Ascending aorta (tissue), 2 donors: ENCODE measurements at regions not wholly inside any gene's neighbourhood (a gene's known extent, or its start where the extent isn't known, plus 50 kb on each side); places are given as distances from the start of the nearest gene placed in this dataset.
"Not testable (repeated sequence)": the region's sequence is repeated elsewhere in the genome, so short reads cannot be mapped to it uniquely, and the experiment has no call there.

ENCODE experiments used
- DNase-seq, 2 donors: peaks; one replicate each; pipeline ENCODE4 v3.0.0-alpha.2; 2019; ENCODE audit warnings: low spot score in 2 of 2
- H3K27ac ChIP-seq, 2 donors: fragments of 200-600 bp; sonication (generic); one replicate each; pipeline ENCODE4 v1.5.1; 2016 to 2017; ENCODE audit warnings: mild to moderate bottlenecking in 1 of 2
- H3K27me3 ChIP-seq: fragments of 200-600 bp; sonication (generic); one replicate; pipeline ENCODE4 v1.5.1; 2017
- H3K36me3 ChIP-seq, 2 donors: fragments of 200-600 bp; sonication (generic); one replicate each; pipeline ENCODE4 v1.5.1; 2016
- H3K4me1 ChIP-seq, 2 donors: fragments of 200-600 bp; sonication (generic); one replicate each; pipeline ENCODE4 v1.5.1; 2016 to 2017; ENCODE audit warnings: mild to moderate bottlenecking in 1 of 2
- H3K4me3 ChIP-seq, 2 donors: fragments of 200-600 bp; sonication (generic); one replicate each; pipeline ENCODE4 v1.5.1; 2016 to 2017; ENCODE audit warnings: mild to moderate bottlenecking in 1 of 2
- H3K9me3 ChIP-seq, 2 donors: fragments of 200-600 bp; sonication (generic); one replicate each; pipeline ENCODE4 v1.5.1; 2016
- intact Hi-C: fragments of 100-400 bp; cut with DNase I; formaldehyde crosslinking; loops from one replicate; pipeline ENCODE4 v1.15.1; 2023
- TF ChIP-seq, protein P1 (sequence below), 3 experiments: fragments of 200-600 bp in 2 of 3; fragments of 450-650 bp in 1 of 3; sonication (generic) in 2 of 3; IDR thresholded peaks; one replicate each; pipeline ENCODE4 v1.5.1; 2016 to 2019; ENCODE audit warnings: antibody characterized with exemption in 3 of 3, mild to moderate bottlenecking in 1 of 3, moderate library complexity in 1 of 3

DNA sequence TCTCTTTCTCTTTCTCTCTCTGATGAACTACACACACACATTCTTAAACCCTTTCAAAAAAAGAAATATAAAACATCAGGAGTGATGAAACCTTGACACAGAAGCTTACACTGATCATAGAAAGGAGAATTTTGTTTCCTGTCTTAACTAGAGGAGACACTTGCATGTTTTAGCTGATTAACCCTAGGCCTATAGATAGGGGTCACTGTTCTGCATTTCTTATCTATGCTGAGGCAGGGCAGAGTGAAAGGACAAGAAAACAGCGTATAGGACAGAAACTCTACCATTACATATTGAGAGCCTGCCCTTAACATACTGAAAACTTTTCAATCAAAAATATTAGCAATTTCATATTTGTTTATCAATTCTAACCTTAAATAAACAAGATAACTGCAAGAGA is 680.6 kb upstream of the MBL2 start:
- Histone ChIP-seq H3K36me3 (no peaks in the 10 kb centered on the region), H3K27me3 (no peaks in the 10 kb centered on the region), H3K4me1 (no peaks in the 10 kb centered on the region), H3K9me3 (no peaks in the 10 kb centered on the region), H3K27ac (no peak overlapping the region), H3K4me3 (no peak overlapping the region)
- intact Hi-C loops, result no loop called here
- TF ChIP-seq, protein P1, sequence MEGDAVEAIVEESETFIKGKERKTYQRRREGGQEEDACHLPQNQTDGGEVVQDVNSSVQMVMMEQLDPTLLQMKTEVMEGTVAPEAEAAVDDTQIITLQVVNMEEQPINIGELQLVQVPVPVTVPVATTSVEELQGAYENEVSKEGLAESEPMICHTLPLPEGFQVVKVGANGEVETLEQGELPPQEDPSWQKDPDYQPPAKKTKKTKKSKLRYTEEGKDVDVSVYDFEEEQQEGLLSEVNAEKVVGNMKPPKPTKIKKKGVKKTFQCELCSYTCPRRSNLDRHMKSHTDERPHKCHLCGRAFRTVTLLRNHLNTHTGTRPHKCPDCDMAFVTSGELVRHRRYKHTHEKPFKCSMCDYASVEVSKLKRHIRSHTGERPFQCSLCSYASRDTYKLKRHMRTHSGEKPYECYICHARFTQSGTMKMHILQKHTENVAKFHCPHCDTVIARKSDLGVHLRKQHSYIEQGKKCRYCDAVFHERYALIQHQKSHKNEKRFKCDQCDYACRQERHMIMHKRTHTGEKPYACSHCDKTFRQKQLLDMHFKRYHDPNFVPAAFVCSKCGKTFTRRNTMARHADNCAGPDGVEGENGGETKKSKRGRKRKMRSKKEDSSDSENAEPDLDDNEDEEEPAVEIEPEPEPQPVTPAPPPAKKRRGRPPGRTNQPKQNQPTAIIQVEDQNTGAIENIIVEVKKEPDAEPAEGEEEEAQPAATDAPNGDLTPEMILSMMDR (IDR thresholded peaks at IDR 0.05), result no peak
- DNase-seq, result no peak

DNA sequence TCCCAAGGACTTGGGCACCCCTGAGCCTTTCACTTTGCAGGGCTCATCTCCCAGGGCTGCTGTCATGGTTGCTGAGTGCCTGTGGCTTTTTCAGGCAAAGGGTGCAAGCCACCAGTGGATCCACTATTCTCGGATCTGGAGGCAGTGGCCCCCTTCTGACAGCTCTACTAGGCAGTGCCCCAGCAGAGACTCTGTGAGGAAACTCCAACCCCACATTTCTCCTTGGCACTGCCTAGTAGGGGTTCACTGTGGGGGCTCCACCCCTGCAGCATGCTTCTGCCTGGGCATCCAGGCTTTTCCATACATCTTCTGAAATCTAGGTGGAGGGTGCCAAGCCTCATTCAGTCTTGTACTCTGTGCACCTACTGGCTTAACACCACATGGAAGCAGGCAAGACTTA is 675.0 kb upstream of the MBL2 start:
- intact Hi-C loops, result no loop called here
- no peak for DNase-seq
- no peak overlapping the region for H3K27ac ChIP-seq
- H3K36me3 ChIP-seq, result no peaks in the 10 kb centered on the region
- TF ChIP-seq, protein P1 (IDR thresholded peaks at IDR 0.05), result no peak
- no peaks in the 10 kb centered on the region for H3K9me3 ChIP-seq
- H3K27me3 ChIP-seq, result no peaks in the 10 kb centered on the region
- H3K4me3 ChIP-seq, result no peak overlapping the region
- no peaks in the 10 kb centered on the region for H3K4me1 ChIP-seq

DNA sequence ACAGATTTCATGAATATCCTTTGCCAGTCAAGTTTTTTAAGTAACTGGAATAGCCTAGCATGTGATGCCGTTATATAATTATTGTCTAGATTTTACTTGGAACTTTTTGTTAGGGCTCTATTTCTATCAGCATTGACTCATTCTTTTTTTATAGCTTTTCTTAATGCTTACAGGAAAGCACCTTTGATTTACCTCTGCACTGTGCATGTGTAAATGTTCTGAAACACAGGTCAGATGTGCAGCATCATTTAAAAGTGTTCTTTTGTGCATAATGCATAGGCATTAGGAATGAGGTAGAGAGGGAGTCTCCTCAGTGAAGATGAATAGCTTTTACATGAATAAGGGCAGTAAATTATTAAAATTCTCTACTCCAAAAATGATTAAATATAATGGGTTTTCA is 669.3 kb upstream of the MBL2 start:
- H3K27me3 ChIP-seq, result no peaks in the 10 kb centered on the region
- intact Hi-C loops, result no loop called here
- DNase-seq, result no peak
- no peak overlapping the region for H3K4me3 ChIP-seq
- TF ChIP-seq, protein P1 (IDR thresholded peaks at IDR 0.05), result no peak
- no peaks in the 10 kb centered on the region for H3K4me1 ChIP-seq
- no peak overlapping the region for H3K27ac ChIP-seq
- H3K36me3 ChIP-seq, result no peaks in the 10 kb centered on the region
- no peaks in the 10 kb centered on the region for H3K9me3 ChIP-seq

DNA sequence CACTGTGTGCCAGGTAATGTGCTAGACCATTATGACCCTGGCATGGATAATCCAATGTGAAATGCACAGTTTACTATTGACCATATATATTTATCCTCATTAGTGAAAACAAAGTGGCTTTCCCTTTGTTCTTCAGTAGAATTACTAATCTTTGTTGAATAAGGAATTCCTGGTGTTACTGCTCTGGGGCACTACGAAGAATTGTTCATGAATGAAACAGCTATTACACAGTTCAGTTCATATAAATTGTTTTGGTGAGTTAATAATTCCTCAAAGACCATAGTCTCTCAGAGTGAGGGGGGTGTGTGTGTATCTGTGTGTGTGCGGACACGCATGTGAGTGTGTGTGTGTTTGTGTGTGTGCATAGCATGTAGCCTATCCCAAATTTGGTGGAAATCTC is 668.0 kb upstream of the MBL2 start:
- H3K9me3 ChIP-seq, result no peaks in the 10 kb centered on the region
- TF ChIP-seq, protein P1 (IDR thresholded peaks at IDR 0.05), result no peak
- no peaks in the 10 kb centered on the region for H3K4me1 ChIP-seq
- DNase-seq, result no peak
- intact Hi-C loops, result no loop called here
- no peaks in the 10 kb centered on the region for H3K27me3 ChIP-seq
- H3K4me3 ChIP-seq, result no peak overlapping the region
- H3K36me3 ChIP-seq, result no peaks in the 10 kb centered on the region
- H3K27ac ChIP-seq, result no peak overlapping the region

- H3K4me1 ChIP-seq, H3K9me3 ChIP-seq, intact Hi-C loops, DNase-seq, H3K36me3 ChIP-seq, H3K4me3 ChIP-seq, H3K27me3 ChIP-seq, H3K27ac ChIP-seq: not testable (repeated sequence)
These were observed 666.5 kb upstream of the MBL2 start for GRCh38 chr10:53439075-53439474.

- intact Hi-C loops, result no loop called here
- Histone ChIP-seq H3K36me3 (no peaks in the 10 kb centered on the region), H3K4me1 (no peaks in the 10 kb centered on the region), H3K27ac (no peak overlapping the region), H3K4me3 (no peak overlapping the region), H3K27me3 (no peaks in the 10 kb centered on the region), H3K9me3 (no peaks in the 10 kb centered on the region)
- DNase-seq, result no peak
- TF ChIP-seq, protein P1 (IDR thresholded peaks at IDR 0.05), result no peak
These were observed 661.8 kb upstream of the MBL2 start for GRCh38 chr10:53434413-53434812.
